ENCODE measurements at regions not wholly inside any gene's neighbourhood (a gene's known extent, or its start where the extent isn't known, plus 50 kb on each side); places are given as distances from the start of the nearest gene placed in this dataset.
A peak's percentile ranks its signal among the peaks of the same experiment; 100 is the strongest.

- Histone ChIP-seq H3K4me3 (ENCODE audit: low read depth, low read length) (no peak overlapping the region), H3K27me3 (ENCODE audit: control insufficient read depth, insufficient read depth, low read length) (peaks cover 24% of the 10 kb centered on the region), H3K4me1 (ENCODE audit: control insufficient read depth, insufficient read depth, low read length) (peaks cover 17% of the 10 kb centered on the region), H3K9me3 (ENCODE audit: control insufficient read depth, insufficient read depth, low read length) (no peaks in the 10 kb centered on the region), H3K36me3 (ENCODE audit: control insufficient read depth, insufficient read depth, low read length) (no peaks in the 10 kb centered on the region), H3K9ac (ENCODE audit: low read depth, low read length) (no peak overlapping the region), H3K27ac (ENCODE audit: low read depth, low read length) (no peak overlapping the region)
These were observed 90.2 kb downstream of the TMEM174 start for GRCh38 chr5:73263001-73263710.

DNA sequence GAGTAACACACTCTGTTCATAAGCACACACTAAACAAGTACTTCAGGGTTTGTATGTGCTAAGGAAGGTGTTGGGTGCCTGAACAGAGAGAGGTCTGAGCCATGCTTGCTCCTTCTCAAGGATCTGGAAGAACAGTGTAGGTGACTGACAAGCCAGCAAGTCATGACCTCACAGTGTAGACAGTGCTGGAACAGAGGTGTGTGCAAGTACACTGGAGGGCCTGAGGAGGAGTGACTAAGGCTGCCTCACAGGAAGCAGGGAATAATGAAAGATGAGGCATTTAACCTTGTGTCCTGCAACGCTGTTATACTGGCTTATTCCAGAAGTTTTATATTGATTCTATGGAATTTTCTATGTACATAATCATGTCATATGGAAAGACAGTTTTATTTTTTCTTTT lies 83.9 kb downstream of the TMEM174 start:
- Histone ChIP-seq H3K4me1 (ENCODE audit: control insufficient read depth, insufficient read depth, low read length) (0 out of 2 replicates have a peak, but pooled peaks cover 5% of the 10 kb centered on the region), H3K36me3 (ENCODE audit: control insufficient read depth, insufficient read depth, low read length) (no peaks in the 10 kb centered on the region), H3K27ac (ENCODE audit: low read depth, low read length) (no peak overlapping the region), H3K27me3 (ENCODE audit: control insufficient read depth, insufficient read depth, low read length) (peaks cover 7% of the 10 kb centered on the region; the same call in 1 of the 2 replicates), H3K9me3 (ENCODE audit: control insufficient read depth, insufficient read depth, low read length) (no peaks in the 10 kb centered on the region), H3K4me3 (ENCODE audit: low read depth, low read length) (no peak overlapping the region), H3K9ac (ENCODE audit: low read depth, low read length) (no peak overlapping the region)

GRCh38 chr5:73256462-73256861 lies 83.5 kb downstream of the TMEM174 start:
- Histone ChIP-seq H3K27me3 (ENCODE audit: control insufficient read depth, insufficient read depth, low read length) (peaks cover 9% of the 10 kb centered on the region; the same call in 1 of the 2 replicates), H3K9me3 (ENCODE audit: control insufficient read depth, insufficient read depth, low read length) (no peaks in the 10 kb centered on the region), H3K4me1 (ENCODE audit: control insufficient read depth, insufficient read depth, low read length) (0 out of 2 replicates have a peak, but pooled peaks cover 5% of the 10 kb centered on the region), H3K36me3 (ENCODE audit: control insufficient read depth, insufficient read depth, low read length) (no peaks in the 10 kb centered on the region), H3K9ac (ENCODE audit: low read depth, low read length) (no peak overlapping the region), H3K4me3 (ENCODE audit: low read depth, low read length) (no peak overlapping the region), H3K27ac (ENCODE audit: low read depth, low read length) (no peak overlapping the region)

GRCh38 chr5:73256012-73256411 lies 83.0 kb downstream of the TMEM174 start:
- H3K36me3 ChIP-seq (ENCODE audit: control insufficient read depth, insufficient read depth, low read length) = no peaks in the 10 kb centered on the region
- H3K9me3 ChIP-seq (ENCODE audit: control insufficient read depth, insufficient read depth, low read length) = no peaks in the 10 kb centered on the region
- 0 out of 2 replicates have a peak, but pooled peaks cover 5% of the 10 kb centered on the region for H3K4me1 ChIP-seq (ENCODE audit: control insufficient read depth, insufficient read depth, low read length)
- no peak overlapping the region for H3K4me3 ChIP-seq (ENCODE audit: low read depth, low read length)
- H3K27me3 ChIP-seq (ENCODE audit: control insufficient read depth, insufficient read depth, low read length) = peaks cover 9% of the 10 kb centered on the region; the same call in 1 of the 2 replicates
- H3K27ac ChIP-seq (ENCODE audit: low read depth, low read length) = no peak overlapping the region
- no peak overlapping the region for H3K9ac ChIP-seq (ENCODE audit: low read depth, low read length)

- Histone ChIP-seq H3K9me3 (ENCODE audit: control insufficient read depth, insufficient read depth, low read length) (no peaks in the 10 kb centered on the region), H3K4me1 (ENCODE audit: control insufficient read depth, insufficient read depth, low read length) (0 out of 2 replicates have a peak, but pooled peaks cover 5% of the 10 kb centered on the region), H3K36me3 (ENCODE audit: control insufficient read depth, insufficient read depth, low read length) (no peaks in the 10 kb centered on the region), H3K4me3 (ENCODE audit: low read depth, low read length) (no peak overlapping the region), H3K27ac (ENCODE audit: low read depth, low read length) (no peak overlapping the region), H3K9ac (ENCODE audit: low read depth, low read length) (no peak overlapping the region), H3K27me3 (ENCODE audit: control insufficient read depth, insufficient read depth, low read length) (peaks cover 9% of the 10 kb centered on the region; the same call in 1 of the 2 replicates)
These were observed 81.6 kb downstream of the TMEM174 start for GRCh38 chr5:73254642-73255041.

DNA sequence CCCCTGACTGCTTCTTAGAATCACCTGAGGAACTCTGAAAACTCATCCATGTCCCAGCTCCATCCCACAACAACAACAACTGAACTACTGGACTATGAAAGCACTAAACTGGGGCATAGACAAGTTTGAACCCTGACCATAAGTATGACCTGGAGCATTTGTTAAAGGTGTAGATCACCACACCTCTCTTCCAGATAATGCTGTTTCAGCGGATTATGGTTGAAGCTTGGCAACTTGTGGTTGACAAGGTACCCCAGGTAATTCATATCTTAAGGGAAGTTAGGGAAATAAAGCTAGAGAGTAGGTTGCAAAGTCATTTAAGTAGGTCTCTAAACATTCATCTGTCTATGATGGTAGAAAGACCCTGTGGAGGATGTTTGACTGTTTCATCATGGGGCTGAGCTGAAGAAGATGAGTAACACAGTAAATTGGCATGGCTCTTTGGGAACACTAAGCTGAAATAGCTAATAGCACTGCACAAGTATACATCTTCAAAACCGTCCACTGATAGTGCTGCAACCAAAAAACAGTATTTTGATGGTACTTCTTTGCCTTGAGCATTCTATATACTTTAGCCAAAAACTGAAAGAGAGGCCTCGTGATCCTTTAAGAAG lies 80.2 kb downstream of the TMEM174 start:
- no peak overlapping the region for H3K9ac ChIP-seq (ENCODE audit: low read depth, low read length)
- H3K4me3 ChIP-seq (ENCODE audit: low read depth, low read length) = no peak overlapping the region
- H3K27me3 ChIP-seq (ENCODE audit: control insufficient read depth, insufficient read depth, low read length) = peaks cover 12% of the 10 kb centered on the region
- H3K9me3 ChIP-seq (ENCODE audit: control insufficient read depth, insufficient read depth, low read length) = no peaks in the 10 kb centered on the region
- 0 out of 2 replicates have a peak, but pooled peaks cover 5% of the 10 kb centered on the region for H3K4me1 ChIP-seq (ENCODE audit: control insufficient read depth, insufficient read depth, low read length)
- H3K36me3 ChIP-seq (ENCODE audit: control insufficient read depth, insufficient read depth, low read length) = no peaks in the 10 kb centered on the region
- no peak overlapping the region for H3K27ac ChIP-seq (ENCODE audit: low read depth, low read length)

DNA sequence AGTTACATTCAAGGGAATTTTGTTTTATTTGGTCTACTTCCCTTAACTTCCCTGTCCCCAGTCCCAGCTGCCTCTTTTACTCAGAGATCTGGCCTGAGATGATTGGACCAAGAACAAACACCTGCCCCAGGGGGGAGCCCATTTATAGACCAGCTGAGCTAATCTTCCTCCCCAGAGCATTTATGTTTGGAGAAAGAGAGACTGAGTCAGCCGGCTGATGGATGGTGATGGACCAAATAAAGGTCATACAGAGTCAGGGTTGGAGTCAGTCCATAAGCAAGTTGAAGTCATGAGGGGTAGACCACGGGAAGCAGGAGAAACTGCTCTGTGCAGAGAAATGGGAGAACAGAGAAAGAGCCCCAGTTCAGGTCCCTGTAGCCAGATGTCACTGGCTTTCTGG lies 77.7 kb downstream of the TMEM174 start:
- H3K36me3 ChIP-seq (ENCODE audit: control insufficient read depth, insufficient read depth, low read length) = no peaks in the 10 kb centered on the region
- no peak overlapping the region for H3K9ac ChIP-seq (ENCODE audit: low read depth, low read length)
- H3K9me3 ChIP-seq (ENCODE audit: control insufficient read depth, insufficient read depth, low read length) = no peaks in the 10 kb centered on the region
- H3K27me3 ChIP-seq (ENCODE audit: control insufficient read depth, insufficient read depth, low read length) = peaks cover 21% of the 10 kb centered on the region
- H3K4me3 ChIP-seq (ENCODE audit: low read depth, low read length) = no peak overlapping the region
- H3K4me1 ChIP-seq (ENCODE audit: control insufficient read depth, insufficient read depth, low read length) = peaks cover 18% of the 10 kb centered on the region; the same call in 1 of the 2 replicates
- H3K27ac ChIP-seq (ENCODE audit: low read depth, low read length) = no peak overlapping the region

- H3K27me3 ChIP-seq (ENCODE audit: control insufficient read depth, insufficient read depth, low read length) = peaks cover 40% of the 10 kb centered on the region
- no peak overlapping the region for H3K4me3 ChIP-seq (ENCODE audit: low read depth, low read length)
- no peak overlapping the region for H3K9ac ChIP-seq (ENCODE audit: low read depth, low read length)
- H3K4me1 ChIP-seq (ENCODE audit: control insufficient read depth, insufficient read depth, low read length) = peaks cover 12% of the 10 kb centered on the region; the same call in 1 of the 2 replicates
- no peak overlapping the region for H3K27ac ChIP-seq (ENCODE audit: low read depth, low read length)
- H3K9me3 ChIP-seq (ENCODE audit: control insufficient read depth, insufficient read depth, low read length) = no peaks in the 10 kb centered on the region
- H3K36me3 ChIP-seq (ENCODE audit: control insufficient read depth, insufficient read depth, low read length) = no peaks in the 10 kb centered on the region
These were observed 69.7 kb downstream of the TMEM174 start for GRCh38 chr5:73242735-73243134.

GRCh38 chr5:73238873-73239272 lies 65.9 kb downstream of the TMEM174 start:
- peaks cover 66% of the 10 kb centered on the region for H3K27me3 ChIP-seq (ENCODE audit: control insufficient read depth, insufficient read depth, low read length)
- no peaks in the 10 kb centered on the region for H3K9me3 ChIP-seq (ENCODE audit: control insufficient read depth, insufficient read depth, low read length)
- no peaks in the 10 kb centered on the region for H3K36me3 ChIP-seq (ENCODE audit: control insufficient read depth, insufficient read depth, low read length)
- peaks cover 4% of the 10 kb centered on the region for H3K4me1 ChIP-seq (ENCODE audit: control insufficient read depth, insufficient read depth, low read length)
- H3K27ac ChIP-seq (ENCODE audit: low read depth, low read length) = no peak overlapping the region
- H3K4me3 ChIP-seq (ENCODE audit: low read depth, low read length) = no peak overlapping the region
- no peak overlapping the region for H3K9ac ChIP-seq (ENCODE audit: low read depth, low read length)

DNA sequence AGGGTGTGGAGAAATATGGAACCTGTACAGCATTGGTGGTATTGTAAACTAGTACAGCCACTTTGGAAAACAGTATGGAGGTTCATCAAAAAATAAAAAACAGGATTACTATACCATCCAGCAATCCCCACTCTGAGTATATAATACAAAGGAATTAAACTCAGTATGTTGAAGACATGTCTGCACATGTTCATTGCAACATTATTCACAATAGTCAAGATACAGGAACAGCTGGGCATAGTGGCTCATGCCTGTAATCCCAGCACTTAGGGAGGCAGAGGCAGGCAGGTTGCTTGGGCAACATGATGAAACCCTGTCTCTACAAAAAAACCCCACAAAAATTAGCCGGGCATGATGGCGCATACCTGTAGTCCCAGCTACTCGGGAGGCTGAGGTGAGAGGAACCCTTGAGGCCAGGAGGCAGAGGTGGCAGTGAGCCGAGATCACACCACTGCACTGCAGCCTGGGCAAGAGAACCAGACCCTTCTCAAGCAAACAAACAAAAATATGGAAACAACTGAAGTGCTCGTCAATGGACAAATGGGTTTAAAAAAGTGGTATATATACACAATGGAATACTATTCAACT lies 63.6 kb downstream of the TMEM174 start:
- Histone ChIP-seq H3K27ac (ENCODE audit: low read depth, low read length) (no peak overlapping the region), H3K27me3 (ENCODE audit: control insufficient read depth, insufficient read depth, low read length) (peaks cover 88% of the 10 kb centered on the region), H3K4me3 (ENCODE audit: low read depth, low read length) (no peak overlapping the region), H3K9ac (ENCODE audit: low read depth, low read length) (no peak overlapping the region), H3K9me3 (ENCODE audit: control insufficient read depth, insufficient read depth, low read length) (no peaks in the 10 kb centered on the region), H3K36me3 (ENCODE audit: control insufficient read depth, insufficient read depth, low read length) (no peaks in the 10 kb centered on the region), H3K4me1 (ENCODE audit: control insufficient read depth, insufficient read depth, low read length) (peaks cover 23% of the 10 kb centered on the region)

DNA sequence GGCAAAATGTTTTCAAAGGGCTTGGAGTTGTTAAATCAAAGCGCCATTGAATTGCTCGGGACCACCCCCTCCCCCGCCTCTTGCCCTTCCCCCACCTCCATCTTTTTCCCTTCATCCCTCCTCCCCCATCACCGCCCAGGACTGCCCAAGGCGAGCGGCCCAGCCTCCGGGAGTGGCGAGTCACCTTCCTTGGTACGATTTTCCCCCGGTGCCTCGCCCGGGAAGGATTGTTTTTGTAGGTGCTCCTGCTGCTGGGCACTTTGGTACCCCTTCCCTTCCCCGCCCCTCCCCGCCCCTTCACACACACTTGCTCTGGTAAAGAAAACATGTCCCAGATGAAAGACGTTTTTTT lies 61.2 kb downstream of the TMEM174 start:
- Histone ChIP-seq H3K9me3 (ENCODE audit: control insufficient read depth, insufficient read depth, low read length) (no peaks in the 10 kb centered on the region), H3K9ac (ENCODE audit: low read depth, low read length) (no peak overlapping the region), H3K27ac (ENCODE audit: low read depth, low read length) (no peak overlapping the region), H3K27me3 (ENCODE audit: control insufficient read depth, insufficient read depth, low read length) (peaks cover 90% of the 10 kb centered on the region), H3K4me1 (ENCODE audit: control insufficient read depth, insufficient read depth, low read length) (peaks cover 40% of the 10 kb centered on the region), H3K36me3 (ENCODE audit: control insufficient read depth, insufficient read depth, low read length) (no peaks in the 10 kb centered on the region), H3K4me3 (ENCODE audit: low read depth, low read length) (peak overlapping the region; percentile 55)

Data from HUES48 (cell line).